CD4-positive, alpha-beta T cell treated with Interleukin-15 for 1 hour (primary cell): ENCODE measurements at regions not wholly inside any gene's neighbourhood (a gene's known extent, or its start where the extent isn't known, plus 50 kb on each side); places are given as distances from the start of the nearest gene placed in this dataset.

Experiments used
- DNase-seq: peaks from one replicate; pipeline ENCODE4 v3.0.0-alpha.2; 2020

- no peak for DNase-seq
These were observed 102.8 kb downstream of the MAF start for GRCh38 chr16:79497606-79498350.

GRCh38 chr16:79493911-79494310 lies 106.6 kb downstream of the MAF start:
- DNase-seq, result no peak

DNA sequence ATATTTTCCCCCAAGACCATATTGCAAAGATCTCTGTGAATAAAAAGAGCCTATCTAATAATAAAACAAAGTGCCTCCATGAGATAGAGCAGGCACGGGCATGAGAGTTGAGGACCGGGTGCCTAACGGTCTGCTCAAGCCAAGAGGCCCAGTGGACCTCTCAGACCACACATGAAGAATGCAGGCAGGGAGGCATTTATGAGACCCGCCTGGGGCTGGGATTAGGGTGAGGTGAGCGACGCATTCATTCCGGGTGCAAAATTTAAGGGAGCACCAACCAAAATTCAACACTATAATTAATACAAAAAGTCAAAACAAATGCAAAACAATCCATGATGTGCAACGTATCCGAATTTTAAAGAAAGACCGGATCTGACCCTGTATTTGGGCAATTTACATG lies 108.5 kb downstream of the MAF start:
- DNase-seq, result no peak

DNA sequence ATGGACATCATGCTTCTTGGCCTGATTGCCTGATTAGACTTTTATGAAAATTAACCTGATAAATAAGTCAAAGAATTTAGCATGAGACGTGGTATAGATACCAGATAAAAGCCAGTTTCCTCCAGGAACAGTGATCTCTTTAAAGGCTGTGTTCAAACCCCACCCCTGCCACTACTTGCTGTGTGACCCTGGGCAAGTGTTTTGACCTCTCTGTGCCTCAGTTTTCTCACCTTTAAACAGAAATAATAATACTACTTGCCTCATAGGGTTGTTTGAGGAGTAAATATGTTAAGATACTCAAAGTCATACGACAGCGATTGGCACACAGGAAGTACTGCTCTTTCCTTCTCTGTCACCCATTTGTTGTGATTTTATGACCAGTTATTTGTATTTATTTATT lies 115.5 kb downstream of the MAF start:
- DNase-seq, result no peak

GRCh38 chr16:79484237-79484636 lies 116.3 kb downstream of the MAF start:
- DNase-seq, result no peak

- DNase-seq, result no peak
These were observed 117.2 kb downstream of the MAF start for GRCh38 chr16:79483336-79483735.

DNA sequence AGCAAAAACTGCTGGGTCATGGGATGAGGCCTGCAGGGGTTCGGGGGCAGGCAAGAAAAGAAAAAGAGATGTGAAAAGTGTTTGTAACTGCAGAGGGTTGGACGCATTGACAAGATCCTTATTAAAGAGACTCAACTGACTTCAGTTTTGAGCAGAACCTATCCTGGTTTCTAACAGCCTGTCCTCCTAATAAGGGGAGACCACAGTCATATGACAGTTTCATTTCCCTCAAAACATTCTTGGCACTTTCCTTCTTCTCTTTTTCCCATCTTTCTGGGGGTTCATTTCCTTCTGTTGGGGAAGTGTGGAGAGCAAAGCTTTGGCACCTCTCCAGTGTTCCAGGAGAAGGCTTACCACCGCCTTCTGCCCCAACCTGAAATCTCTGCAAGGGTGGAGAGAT lies 118.5 kb downstream of the MAF start:
- no peak for DNase-seq

DNA sequence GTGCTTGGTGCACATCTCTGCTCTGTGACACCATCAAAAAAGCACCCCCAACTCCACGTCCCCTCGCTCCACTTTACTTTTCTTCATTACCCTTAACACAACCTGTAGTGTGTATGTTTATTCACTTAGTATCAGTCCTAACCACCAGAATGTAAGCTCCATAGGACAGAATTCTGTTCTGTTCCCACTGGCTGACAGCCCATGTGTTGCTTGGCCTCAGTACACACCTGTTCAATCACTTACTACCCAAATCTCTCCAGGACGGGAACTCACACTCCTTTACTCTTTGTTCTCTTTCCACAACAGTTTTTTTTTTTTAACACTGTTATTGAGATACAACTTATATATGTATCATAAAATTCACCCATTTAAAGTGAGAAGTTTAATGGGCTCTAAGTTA lies 119.6 kb downstream of the MAF start:
- DNase-seq, result no peak

DNA sequence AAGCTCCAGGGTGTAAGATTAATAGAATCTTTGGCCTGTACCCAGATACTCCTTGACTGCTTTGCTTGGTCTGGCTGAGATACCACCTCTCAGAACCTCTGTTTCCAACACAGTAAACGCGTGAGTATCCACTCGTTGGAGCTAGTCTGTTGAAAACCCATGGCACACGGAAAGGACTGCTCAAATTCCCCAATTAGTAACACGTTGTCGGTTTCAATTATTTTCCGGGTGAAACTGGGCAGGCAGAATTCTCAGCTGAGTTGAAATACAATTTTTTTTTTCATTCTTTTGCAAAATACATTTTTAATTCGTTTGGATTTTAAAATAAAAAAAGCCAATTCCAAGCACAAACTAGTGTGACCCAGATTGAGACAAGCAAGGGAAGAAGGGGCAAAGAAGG lies 120.5 kb downstream of the MAF start:
- no peak for DNase-seq

- DNase-seq, result no peak
These were observed 124.0 kb downstream of the MAF start for GRCh38 chr16:79476580-79476979.

DNA sequence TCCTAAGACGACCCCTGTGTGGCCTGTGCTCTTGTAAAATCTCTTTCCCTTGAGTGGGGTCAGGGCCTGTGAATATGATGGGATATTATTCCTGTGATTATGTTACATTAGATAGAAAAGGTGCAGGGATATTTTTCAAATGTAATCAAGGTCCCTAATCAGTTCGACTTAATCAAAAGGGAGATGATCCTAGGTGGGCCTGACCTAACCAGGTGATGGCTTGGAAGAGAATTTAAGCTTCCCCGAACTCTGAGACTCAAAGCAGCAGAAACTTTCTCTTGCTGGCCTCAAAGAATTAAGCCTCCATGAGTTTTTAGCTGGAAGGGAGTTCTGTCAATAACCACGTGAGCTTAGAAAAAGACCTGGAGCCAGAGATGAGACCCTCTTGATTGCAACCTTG lies 124.7 kb downstream of the MAF start:
- DNase-seq, result no peak

- DNase-seq, result no peak
These were observed 127.1 kb downstream of the MAF start for GRCh38 chr16:79473456-79473855.

GRCh38 chr16:79472426-79472825 lies 128.1 kb downstream of the MAF start:
- DNase-seq, result no peak

GRCh38 chr16:79469999-79470398 lies 130.5 kb downstream of the MAF start:
- DNase-seq, result no peak

DNA sequence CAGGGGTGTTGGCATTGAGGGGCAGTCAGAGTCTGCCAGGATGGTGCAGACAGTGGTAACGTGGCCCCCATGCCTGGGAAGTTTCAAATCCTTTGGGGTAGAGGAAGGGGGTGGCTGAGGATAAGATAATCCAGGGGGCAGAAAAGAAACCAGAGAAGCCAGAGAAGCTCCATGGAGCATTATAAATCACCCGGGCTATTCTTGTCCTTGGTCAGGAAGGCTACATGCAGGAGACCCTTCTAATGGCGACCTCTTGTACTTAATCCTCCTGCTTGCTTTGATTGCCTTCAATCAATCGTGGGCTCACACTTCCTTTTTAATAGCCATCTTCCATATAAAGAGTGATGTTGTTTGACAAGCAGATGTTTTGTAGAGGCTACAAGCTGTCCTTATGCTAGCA lies 131.9 kb downstream of the MAF start:
- no peak for DNase-seq

DNA sequence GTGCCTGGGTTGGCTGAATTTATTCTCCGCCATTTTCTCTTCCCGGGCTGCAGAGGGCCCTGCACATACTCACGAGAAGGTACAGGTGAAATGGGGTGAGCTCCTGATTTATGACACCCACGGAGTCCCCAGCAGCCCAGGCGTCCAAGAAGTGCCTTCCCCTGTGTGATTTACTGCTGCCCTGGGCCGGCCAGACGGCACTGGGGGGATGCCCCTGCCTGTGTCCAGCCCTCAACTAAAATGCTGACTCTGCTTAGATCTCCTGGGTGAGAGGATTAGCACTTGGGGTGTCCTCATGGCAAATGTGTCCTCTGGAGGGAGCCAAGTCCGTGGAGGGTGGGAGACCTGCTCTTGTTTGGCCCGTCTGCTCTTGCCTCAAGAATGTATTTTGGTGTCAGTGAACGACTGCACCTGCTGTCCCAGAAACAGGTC lies 132.4 kb downstream of the MAF start:
- DNase-seq, result no peak

DNA sequence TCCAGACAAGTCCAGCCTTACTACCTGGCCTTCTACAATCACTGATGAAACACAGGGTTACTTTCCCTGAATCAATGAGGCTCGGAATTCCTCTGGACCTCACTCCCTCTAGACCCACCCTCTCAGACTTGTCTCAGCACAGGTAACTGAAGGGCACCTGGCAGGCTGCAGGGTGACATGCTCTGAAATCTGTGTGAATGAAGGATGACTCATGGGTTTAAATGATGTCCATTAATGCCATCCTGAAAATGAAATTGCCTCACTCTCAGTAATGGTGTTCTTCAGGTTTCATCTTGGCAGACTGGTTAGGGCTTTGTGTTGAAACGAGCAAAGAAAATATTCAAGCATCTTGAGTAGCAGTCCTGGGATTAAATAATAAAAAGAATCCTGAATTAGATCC lies 134.4 kb downstream of the MAF start:
- DNase-seq, result no peak

GRCh38 chr16:79463841-79464240 lies 136.7 kb downstream of the MAF start:
- DNase-seq, result no peak

- DNase-seq, result no peak
These were observed 144.5 kb downstream of the MAF start for GRCh38 chr16:79456036-79456435.

DNA sequence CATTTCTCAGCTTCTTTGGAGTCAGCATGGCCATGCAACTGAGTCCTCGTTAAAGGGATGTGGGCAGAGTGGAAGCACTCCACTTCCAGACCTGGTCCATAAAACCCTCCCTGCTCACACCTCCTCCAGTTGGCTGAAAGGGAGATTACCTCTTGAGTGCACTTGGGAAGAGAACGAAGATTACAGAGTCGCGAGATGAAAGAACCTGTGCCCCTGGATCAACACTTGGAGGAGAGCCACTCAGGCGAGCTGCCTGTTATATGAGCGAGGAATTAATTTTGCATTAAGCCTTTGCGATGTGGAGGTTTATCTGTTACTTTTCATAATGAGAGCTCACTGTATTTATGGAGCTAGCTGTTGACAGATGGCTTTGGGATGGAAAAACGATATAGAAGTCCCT lies 147.9 kb downstream of the MAF start:
- DNase-seq, result no peak

DNA sequence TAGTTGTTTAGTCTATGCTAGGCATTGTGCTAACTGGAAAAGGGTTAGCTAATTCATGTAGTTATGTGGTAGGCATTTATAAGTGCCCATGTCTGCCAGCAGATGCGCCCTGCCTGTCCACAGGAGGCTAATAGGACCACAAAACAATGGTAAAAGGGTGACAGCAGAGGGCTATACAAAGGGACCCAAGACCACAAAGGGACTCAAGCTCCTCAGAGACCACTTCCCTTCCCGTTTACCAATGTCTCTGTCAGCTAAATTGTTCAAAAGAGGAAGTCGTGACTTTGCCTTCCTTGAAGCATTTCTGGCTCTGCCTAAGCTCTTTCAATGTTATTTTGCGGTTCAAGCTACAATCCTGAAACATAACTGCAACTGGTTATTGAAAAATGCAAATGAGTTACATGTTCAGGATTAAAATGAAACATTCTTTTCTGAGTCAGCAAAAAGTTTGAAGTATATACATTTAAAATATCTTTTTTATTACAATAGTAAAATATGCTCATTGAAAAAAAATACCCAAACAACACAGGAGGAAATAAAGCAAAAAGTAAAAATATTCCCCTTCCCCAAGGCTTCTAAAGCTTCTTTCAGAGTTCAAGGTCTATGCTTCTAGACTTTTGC lies 149.2 kb downstream of the MAF start:
- DNase-seq, result peak; percentile 26

- no peak for DNase-seq
These were observed 150.6 kb downstream of the MAF start for GRCh38 chr16:79449900-79450299.

GRCh38 chr16:79449067-79449769 lies 151.3 kb downstream of the MAF start:
- no peak for DNase-seq

DNA sequence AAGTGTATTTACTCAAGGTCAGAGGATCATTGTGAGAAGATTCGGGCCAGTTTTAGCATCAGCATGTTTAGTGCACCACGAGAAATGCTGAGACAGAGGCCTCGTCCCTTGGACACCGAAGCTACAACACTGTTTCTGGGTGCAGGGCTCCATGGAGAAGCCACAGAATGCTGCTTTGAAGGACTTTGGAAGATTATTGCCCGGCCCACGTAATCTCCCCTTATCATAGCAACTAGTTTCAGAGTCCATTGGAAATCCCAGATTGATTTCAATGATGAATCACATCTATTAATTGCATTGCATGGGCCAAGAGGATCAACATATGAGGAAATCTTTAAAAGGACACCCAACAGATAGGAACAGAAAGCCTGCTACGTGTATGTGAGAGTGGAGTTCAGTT lies 156.0 kb downstream of the MAF start:
- DNase-seq, result no peak
